NCI-H2107 treated with DMSO at 0.1 percent for 48 hours (cell line): ENCODE measurements at regions not wholly inside any gene's neighbourhood (a gene's known extent, or its start where the extent isn't known, plus 50 kb on each side); places are given as distances from the start of the nearest gene placed in this dataset.
"Not testable (repeated sequence)": the region's sequence is repeated elsewhere in the genome, so short reads cannot be mapped to it uniquely, and the experiment has no call there.

Experiments used
- DNase-seq: peaks from one replicate; lab custom pipeline; 2025; ENCODE audit not compliant: unreplicated experiment; lab: John Stamatoyannopoulos, UW

- DNase-seq = no peak
Measured at GRCh38 chr1:65062339-65062738, 85.7 kb upstream of the AK4 start.

GRCh38 chr1:65063025-65063424 is 85.0 kb upstream of the AK4 start:
- peak; percentile 12 for DNase-seq

- no peak for DNase-seq
Measured at GRCh38 chr1:65064981-65065380, 83.0 kb upstream of the AK4 start.

- peak; percentile 47 for DNase-seq
Measured at GRCh38 chr1:65065524-65066418, 82.2 kb upstream of the AK4 start.

GRCh38 chr1:65066419-65066765 is 81.6 kb upstream of the AK4 start:
- DNase-seq = no peak

- peak; percentile 20 for DNase-seq
Measured at GRCh38 chr1:65066766-65067490, 81.1 kb upstream of the AK4 start.

GRCh38 chr1:65067491-65068201 is 80.4 kb upstream of the AK4 start:
- peak; percentile 84 for DNase-seq

GRCh38 chr1:65068202-65069010 is 79.6 kb upstream of the AK4 start:
- peak; percentile 79 for DNase-seq

- peak; percentile 71 for DNase-seq
Measured at GRCh38 chr1:65069011-65069565, 78.9 kb upstream of the AK4 start.

- no peak for DNase-seq
Measured at GRCh38 chr1:65072845-65073244, 75.2 kb upstream of the AK4 start.

GRCh38 chr1:65075123-65075976 is 72.7 kb upstream of the AK4 start:
- peak; percentile 88 for DNase-seq

GRCh38 chr1:65077369-65077768 is 70.6 kb upstream of the AK4 start:
- DNase-seq = no peak

- no peak for DNase-seq
Measured at GRCh38 chr1:65079941-65080340, 68.1 kb upstream of the AK4 start.

- no peak for DNase-seq
Measured at GRCh38 chr1:65082346-65083040, 65.5 kb upstream of the AK4 start.

GRCh38 chr1:65083263-65083896 is 64.6 kb upstream of the AK4 start:
- no peak for DNase-seq

GRCh38 chr1:65084066-65084465 is 63.9 kb upstream of the AK4 start:
- DNase-seq = no peak

- not testable (repeated sequence) for DNase-seq
Measured at GRCh38 chr1:65087519-65087918, 60.5 kb upstream of the AK4 start.

- DNase-seq = no peak
Measured at GRCh38 chr1:65090406-65090805, 57.6 kb upstream of the AK4 start.

- DNase-seq = no peak
Measured at GRCh38 chr1:65092691-65093090, 55.3 kb upstream of the AK4 start.
